K562 (cell line): ENCODE measurements at regions not wholly inside any gene's neighbourhood (a gene's known extent, or its start where the extent isn't known, plus 50 kb on each side); places are given as distances from the start of the nearest gene placed in this dataset.

Source experiments
- DACH1 ChIP-seq: fragments of 450-650 bp; IDR thresholded peaks from 2 replicates; pipeline ENCODE4 v1.6.1; 2018; ENCODE audit not compliant: partially characterized antibody
- FOXA1 ChIP-seq: fragments of 450-650 bp; IDR thresholded peaks from 2 replicates; pipeline ENCODE4 v1.6.1; 2016; ENCODE audit warnings: mild to moderate bottlenecking, borderline replicate concordance
- FOXJ3 ChIP-seq: sonication (generic); formaldehyde crosslinking; IDR thresholded peaks from 2 replicates; pipeline ENCODE4 v1.4.0; 2020; ENCODE audit warnings: mild to moderate bottlenecking, missing genetic modification reagents
- HDAC6 ChIP-seq: IDR thresholded peaks from 2 replicates; pipeline ENCODE4 v1.6.1; 2012; ENCODE audit warnings: low read depth, mild to moderate bottlenecking, control low read depth, inconsistent platforms, low read length, moderate library complexity
- PHB ChIP-seq: fragments of 250-450 bp; sonication (Bioruptor Pico); IDR thresholded peaks from 2 replicates; pipeline ENCODE4 v1.5.0; 2021
- PREB ChIP-seq: sonication (generic); formaldehyde crosslinking; IDR thresholded peaks from 2 replicates; pipeline ENCODE4 v1.8.1; 2023; ENCODE audit warnings: mild to moderate bottlenecking, missing genetic modification reagents
- ZBTB11 ChIP-seq, 3 experiments: fragments of 200-800 bp in 1 of 3; fragments of 250-450 bp in 1 of 3; fragments of 450-650 bp in 1 of 3; sonication (Bioruptor Pico) in 1 of 3; sonication (Bioruptor generic) in 1 of 3; formaldehyde crosslinking in 1 of 3; IDR thresholded peaks; 2 replicates each; pipeline versions ENCODE4 v1.6.1 to v1.8.0; 2016 to 2022; ENCODE audit warnings: mild to moderate bottlenecking in 2 of 3, missing genetic modification characterization in 2 of 3, missing compliant biosample characterization in 1 of 3, moderate library complexity in 1 of 3
- ZNF274 ChIP-seq: IDR thresholded peaks from 2 replicates; pipeline ENCODE4 v1.6.1; 2011; ENCODE audit warnings: low read depth, mild to moderate bottlenecking, low read length, moderate library complexity, borderline replicate concordance
- TF ChIP-seq, protein P1 (sequence below), 3 experiments: IDR thresholded peaks in 2 of 3; conservative IDR thresholded peaks in 1 of 3; 2 replicates each; pipeline ENCODE4 v1.5.1; 2011 to 2012; ENCODE audit warnings: low read length in 3 of 3, mild to moderate bottlenecking in 3 of 3, control low read depth in 2 of 3, improper control_type of control experiment in 1 of 3, inconsistent platforms in 1 of 3, low read depth in 1 of 3, mixed read lengths in 1 of 3, moderate library complexity in 1 of 3; ENCODE audit not compliant: insufficient read depth in 2 of 3
- TF ChIP-seq, protein P2 (sequence below): fragments of 250-450 bp; sonication (Bioruptor Pico); IDR thresholded peaks from 2 replicates; pipeline ENCODE4 v1.4.0; 2020; ENCODE audit warnings: mild to moderate bottlenecking, moderate library complexity

- TF ChIP-seq FOXJ3: no peak
- TF ChIP-seq, protein P1, sequence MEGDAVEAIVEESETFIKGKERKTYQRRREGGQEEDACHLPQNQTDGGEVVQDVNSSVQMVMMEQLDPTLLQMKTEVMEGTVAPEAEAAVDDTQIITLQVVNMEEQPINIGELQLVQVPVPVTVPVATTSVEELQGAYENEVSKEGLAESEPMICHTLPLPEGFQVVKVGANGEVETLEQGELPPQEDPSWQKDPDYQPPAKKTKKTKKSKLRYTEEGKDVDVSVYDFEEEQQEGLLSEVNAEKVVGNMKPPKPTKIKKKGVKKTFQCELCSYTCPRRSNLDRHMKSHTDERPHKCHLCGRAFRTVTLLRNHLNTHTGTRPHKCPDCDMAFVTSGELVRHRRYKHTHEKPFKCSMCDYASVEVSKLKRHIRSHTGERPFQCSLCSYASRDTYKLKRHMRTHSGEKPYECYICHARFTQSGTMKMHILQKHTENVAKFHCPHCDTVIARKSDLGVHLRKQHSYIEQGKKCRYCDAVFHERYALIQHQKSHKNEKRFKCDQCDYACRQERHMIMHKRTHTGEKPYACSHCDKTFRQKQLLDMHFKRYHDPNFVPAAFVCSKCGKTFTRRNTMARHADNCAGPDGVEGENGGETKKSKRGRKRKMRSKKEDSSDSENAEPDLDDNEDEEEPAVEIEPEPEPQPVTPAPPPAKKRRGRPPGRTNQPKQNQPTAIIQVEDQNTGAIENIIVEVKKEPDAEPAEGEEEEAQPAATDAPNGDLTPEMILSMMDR (IDR thresholded peaks at IDR 0.05 in 2 of 3, conservative IDR thresholded peaks at IDR 0.05 in 1 of 3; ENCODE audit: insufficient read depth in 2 of 3, low read depth in 1 of 3, low read length in 3 of 3): no peak
- TF ChIP-seq HDAC6: no peak
- TF ChIP-seq FOXA1: no peak
- TF ChIP-seq PREB: no peak
- TF ChIP-seq, protein P2, sequence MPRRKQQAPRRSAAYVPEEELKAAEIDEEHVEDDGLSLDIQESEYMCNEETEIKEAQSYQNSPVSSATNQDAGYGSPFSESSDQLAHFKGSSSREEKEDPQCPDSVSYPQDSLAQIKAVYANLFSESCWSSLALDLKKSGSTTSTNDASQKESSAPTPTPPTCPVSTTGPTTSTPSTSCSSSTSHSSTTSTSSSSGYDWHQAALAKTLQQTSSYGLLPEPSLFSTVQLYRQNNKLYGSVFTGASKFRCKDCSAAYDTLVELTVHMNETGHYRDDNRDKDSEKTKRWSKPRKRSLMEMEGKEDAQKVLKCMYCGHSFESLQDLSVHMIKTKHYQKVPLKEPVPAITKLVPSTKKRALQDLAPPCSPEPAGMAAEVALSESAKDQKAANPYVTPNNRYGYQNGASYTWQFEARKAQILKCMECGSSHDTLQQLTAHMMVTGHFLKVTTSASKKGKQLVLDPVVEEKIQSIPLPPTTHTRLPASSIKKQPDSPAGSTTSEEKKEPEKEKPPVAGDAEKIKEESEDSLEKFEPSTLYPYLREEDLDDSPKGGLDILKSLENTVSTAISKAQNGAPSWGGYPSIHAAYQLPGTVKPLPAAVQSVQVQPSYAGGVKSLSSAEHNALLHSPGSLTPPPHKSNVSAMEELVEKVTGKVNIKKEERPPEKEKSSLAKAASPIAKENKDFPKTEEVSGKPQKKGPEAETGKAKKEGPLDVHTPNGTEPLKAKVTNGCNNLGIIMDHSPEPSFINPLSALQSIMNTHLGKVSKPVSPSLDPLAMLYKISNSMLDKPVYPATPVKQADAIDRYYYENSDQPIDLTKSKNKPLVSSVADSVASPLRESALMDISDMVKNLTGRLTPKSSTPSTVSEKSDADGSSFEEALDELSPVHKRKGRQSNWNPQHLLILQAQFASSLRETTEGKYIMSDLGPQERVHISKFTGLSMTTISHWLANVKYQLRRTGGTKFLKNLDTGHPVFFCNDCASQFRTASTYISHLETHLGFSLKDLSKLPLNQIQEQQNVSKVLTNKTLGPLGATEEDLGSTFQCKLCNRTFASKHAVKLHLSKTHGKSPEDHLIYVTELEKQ (CRISPR knock-in tag): no peak
- no peak for TF ChIP-seq ZBTB11 (CRISPR knock-in tag; IDR thresholded peaks at IDR 0.05)
- TF ChIP-seq PHB: no peak
- no peak for TF ChIP-seq DACH1
- TF ChIP-seq ZNF274: no peak
These were observed 178.8 kb downstream of the KCTD12 start for GRCh38 chr13:76707360-76707759.
